HCT116 (cell line): ENCODE measurements at regions not wholly inside any gene's neighbourhood (a gene's known extent, or its start where the extent isn't known, plus 50 kb on each side); places are given as distances from the start of the nearest gene placed in this dataset.

Source experiments
- ATAC-seq: fragments of 200-7000 bp; cut with Tn5 transposase; 2 replicates; pipeline ENCODE4 v1.9.1; 2020; ENCODE audit warnings: mild to moderate bottlenecking, moderate library complexity
- BruUV-seq: library from RNA; stranded (reverse); fragments of 400-500 nt; replicated peaks from 2 replicates; lab custom pipeline; 2021; lab: Mats Ljungman, UMichigan
- CTCF ChIA-PET: fragments of 300-600 bp; sonication (Branson Sonifier 250); formaldehyde crosslinking; loops from one replicate; lab custom pipeline; 2021; ENCODE audit warnings: antibody characterized with exemption; lab: Charles Lee
- POLR2A ChIA-PET: fragments of 300-600, 350-600 bp; sonication (Branson Sonifier 250); formaldehyde crosslinking; loops from one replicate; lab custom pipeline; 2021; ENCODE audit warnings: antibody characterized with exemption; lab: Charles Lee
- RAD21 ChIA-PET, 2 experiments: fragments of 300-600 bp; sonication (Branson Sonifier 250); formaldehyde crosslinking; loops; one replicate each; lab custom pipeline; 2023; ENCODE audit warnings: low total read pairs in 2 of 2; ENCODE audit not compliant: uncharacterized antibody in 2 of 2, unreplicated experiment in 2 of 2, low non-redundant PET in 1 of 2; lab: Charles Lee
- DNase-seq: peaks from one replicate; pipeline ENCODE4 v3.0.0-alpha.2; 2010; ENCODE audit warnings: low read depth, low spot score
- H2AFZ ChIP-seq: fragments of 200-600 bp; shearing (Covaris generic), sonication (generic); 2 replicates; pipeline ENCODE4 v1.6.1; 2017; ENCODE audit warnings: low read depth, mixed run types, mixed read lengths, antibody characterized with exemption, low read length; ENCODE audit not compliant: poor library complexity, severe bottlenecking
- H3K27ac ChIP-seq: 2 replicates; pipeline ENCODE4 v1.5.1; 2012; ENCODE audit warnings: low read depth, low read length
- H3K27me3 ChIP-seq: fragments of 200-600 bp; sonication (generic); 2 replicates; pipeline ENCODE4 v1.6.1; 2016; ENCODE audit warnings: mixed run types, low read length, mixed read lengths; ENCODE audit not compliant: insufficient read depth
- H3K36me3 ChIP-seq, 2 experiments: fragments of 200-500 bp in 1 of 2; fragments of 200-600 bp in 1 of 2; sonication (Bioruptor generic) in 1 of 2; sonication (generic) in 1 of 2; 2 replicates each; pipeline versions ENCODE4 v1.5.1 to v1.6.1; 2014 to 2016; ENCODE audit warnings: low read length in 2 of 2, inconsistent platforms in 1 of 2, mixed read lengths in 1 of 2, mixed run types in 1 of 2; ENCODE audit not compliant: insufficient read depth in 2 of 2, control insufficient read depth in 1 of 2
- H3K4me1 ChIP-seq, 2 experiments: fragments of 200-600 bp in 1 of 2; sonication (generic) in 1 of 2; 2 replicates each; pipeline versions ENCODE4 v1.5.1 to v1.6.1; 2012 to 2017; ENCODE audit warnings: low read length in 2 of 2, inconsistent platforms in 1 of 2, mild to moderate bottlenecking in 1 of 2, mixed read lengths in 1 of 2, mixed run types in 1 of 2, moderate library complexity in 1 of 2; ENCODE audit not compliant: insufficient read depth in 2 of 2, control insufficient read depth in 1 of 2
- H3K4me2 ChIP-seq: fragments of 200-600 bp; sonication (generic); 2 replicates; pipeline ENCODE4 v1.6.1; 2017; ENCODE audit warnings: mixed run types, low read length, mixed read lengths
- H3K4me3 ChIP-seq, 2 experiments: fragments of 200-600 bp in 1 of 2; sonication (generic) in 1 of 2; replicated peaks in 1 of 2; 2 replicates each; pipeline ENCODE4 v1.5.1; 2011 to 2016; ENCODE audit warnings: low read length in 2 of 2, control low read depth in 1 of 2, low read depth in 1 of 2, mild to moderate bottlenecking in 1 of 2, mixed read lengths in 1 of 2, mixed run types in 1 of 2
- H3K79me2 ChIP-seq: fragments of 200-600 bp; sonication (generic); 2 replicates; pipeline ENCODE4 v1.6.1; 2017; ENCODE audit warnings: mild to moderate bottlenecking, mixed run types, low read length, moderate library complexity, mixed read lengths; ENCODE audit not compliant: insufficient read depth
- H3K9ac ChIP-seq: fragments of 200-600 bp; sonication (generic); 2 replicates; pipeline ENCODE4 v1.6.1; 2016; ENCODE audit warnings: low read length, mixed read lengths
- H3K9me2 ChIP-seq: fragments of 200-600 bp; sonication (generic), shearing (Covaris generic); 2 replicates; pipeline ENCODE4 v1.6.1; 2017; ENCODE audit warnings: mixed run types, mild to moderate bottlenecking, moderate library complexity; ENCODE audit not compliant: insufficient read depth
- H3K9me3 ChIP-seq, 2 experiments: fragments of 200-500 bp in 1 of 2; fragments of 200-600 bp in 1 of 2; sonication (Bioruptor generic) in 1 of 2; sonication (generic) in 1 of 2; 2 replicates each; pipeline ENCODE4 v1.6.1; 2014 to 2017; ENCODE audit warnings: low read length in 2 of 2, mixed read lengths in 2 of 2, inconsistent platforms in 1 of 2, low read depth in 1 of 2, mild to moderate bottlenecking in 1 of 2, mixed run types in 1 of 2, moderate library complexity in 1 of 2; ENCODE audit not compliant: control insufficient read depth in 1 of 2, insufficient read depth in 1 of 2
- H4K20me1 ChIP-seq: fragments of 200-600 bp; sonication (generic), shearing (Covaris generic); 2 replicates; pipeline ENCODE4 v1.6.1; 2017; ENCODE audit warnings: mixed run types, mild to moderate bottlenecking, moderate library complexity; ENCODE audit not compliant: insufficient read depth
- CEBPB ChIP-seq: IDR thresholded peaks from 2 replicates; pipeline ENCODE4 v1.6.1; 2012; ENCODE audit warnings: low read depth
- EGR1 ChIP-seq: IDR thresholded peaks from 2 replicates; pipeline ENCODE4 v1.6.1; 2012; ENCODE audit warnings: low read depth
- ELF1 ChIP-seq: IDR thresholded peaks from 2 replicates; pipeline ENCODE4 v1.6.1; 2012; ENCODE audit warnings: low read depth, borderline replicate concordance
- EZH2 ChIP-seq: fragments of 200-600 bp; sonication (generic); IDR thresholded peaks from 2 replicates; pipeline ENCODE4 v1.6.1; 2017; ENCODE audit warnings: antibody characterized with exemption, mixed run types
- FOSL1 ChIP-seq: IDR thresholded peaks from 2 replicates; pipeline ENCODE4 v1.6.1; 2012; ENCODE audit warnings: low read depth
- JUND ChIP-seq: IDR thresholded peaks from 2 replicates; pipeline ENCODE4 v1.6.1; 2012
- POLR2AphosphoS5 ChIP-seq: IDR thresholded peaks from 2 replicates; pipeline ENCODE4 v1.6.1; 2011; ENCODE audit warnings: mild to moderate bottlenecking, low read depth, low read length, moderate library complexity
- RAD21 ChIP-seq: IDR thresholded peaks from 2 replicates; pipeline ENCODE4 v1.6.1; 2012; ENCODE audit warnings: low read depth, mild to moderate bottlenecking
- SP1 ChIP-seq: IDR thresholded peaks from 2 replicates; pipeline ENCODE4 v1.6.1; 2012; ENCODE audit warnings: low read depth
- SRF ChIP-seq: IDR thresholded peaks from 2 replicates; pipeline ENCODE4 v1.6.1; 2012; ENCODE audit warnings: low read depth
- TCF7L2 ChIP-seq: IDR thresholded peaks from 2 replicates; pipeline ENCODE4 v1.7.0; 2011; ENCODE audit warnings: borderline replicate concordance, inconsistent platforms; ENCODE audit not compliant: insufficient read depth, insufficient read length; ENCODE audit errors: extremely low read depth
- ZFX ChIP-seq: fragments of 450-650 bp; IDR thresholded peaks from 2 replicates; pipeline ENCODE4 v1.6.1; 2017
- ZNF274 ChIP-seq: fragments of 200-500 bp; sonication (Bioruptor generic); IDR thresholded peaks from 2 replicates; pipeline ENCODE4 v1.6.1; 2014; ENCODE audit warnings: mild to moderate bottlenecking, low read depth, low read length, inconsistent platforms
- intact Hi-C: fragments of 100-400 bp; cut with micrococcal nuclease; formaldehyde crosslinking; loops from 2 replicates; pipeline ENCODE4 v1.10.0; 2022
- TF ChIP-seq, protein P1 (sequence below): IDR thresholded peaks from 2 replicates; pipeline ENCODE4 v1.6.1; 2012
- TF ChIP-seq, protein P2 (sequence below): IDR thresholded peaks from 2 replicates; pipeline ENCODE4 v1.6.1; 2012
- TF ChIP-seq, protein P3 (sequence below): IDR thresholded peaks from 2 replicates; pipeline ENCODE4 v1.6.1; 2012; ENCODE audit warnings: low read depth

DNA sequence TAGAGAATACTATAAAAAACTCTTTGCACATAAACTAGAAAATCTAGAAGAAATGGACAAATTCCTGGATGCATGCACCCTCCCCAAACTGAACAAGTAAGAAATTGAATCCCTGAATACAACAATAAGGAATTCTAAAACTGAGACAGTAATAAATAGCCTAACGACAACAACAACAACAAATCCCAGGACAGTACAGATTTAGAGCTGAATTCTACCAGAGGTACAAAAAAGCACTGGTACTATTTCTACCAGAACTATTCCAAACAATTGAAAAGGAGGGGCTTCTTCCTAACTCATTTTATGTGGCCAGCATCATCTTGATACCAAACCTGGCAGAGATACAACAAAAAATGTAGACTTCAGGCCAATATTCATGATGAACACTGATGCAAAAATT lies 394.4 kb upstream of the RORB start:
- intact Hi-C loops, result no loop called here
- RAD21 ChIA-PET, result no interaction called here
- Histone ChIP-seq H4K20me1 (no peaks in the 10 kb centered on the region), H3K4me1 (no peaks in the 10 kb centered on the region), H3K27ac (no peak overlapping the region), H3K4me2 (no peak overlapping the region), H3K9me2 (no peaks in the 10 kb centered on the region), H2AFZ (no peak overlapping the region), H3K36me3 (no peaks in the 10 kb centered on the region), H3K9me3 (no peaks in the 10 kb centered on the region), H3K9ac (no peak overlapping the region), H3K27me3 (no peaks in the 10 kb centered on the region), H3K4me3 (no peak overlapping the region), H3K79me2 (no peaks in the 10 kb centered on the region)
- no peak for DNase-seq
- TF ChIP-seq TCF7L2 (no peak), SP1 (no peak), CEBPB (no peak), FOSL1 (no peak), RAD21 (no peak), ZFX (no peak), ZNF274 (no peak), ELF1 (no peak), EGR1 (no peak)
- TF ChIP-seq, protein P1, sequence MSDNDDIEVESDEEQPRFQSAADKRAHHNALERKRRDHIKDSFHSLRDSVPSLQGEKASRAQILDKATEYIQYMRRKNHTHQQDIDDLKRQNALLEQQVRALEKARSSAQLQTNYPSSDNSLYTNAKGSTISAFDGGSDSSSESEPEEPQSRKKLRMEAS, result no peak
- TF ChIP-seq, protein P2, sequence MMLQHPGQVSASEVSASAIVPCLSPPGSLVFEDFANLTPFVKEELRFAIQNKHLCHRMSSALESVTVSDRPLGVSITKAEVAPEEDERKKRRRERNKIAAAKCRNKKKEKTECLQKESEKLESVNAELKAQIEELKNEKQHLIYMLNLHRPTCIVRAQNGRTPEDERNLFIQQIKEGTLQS, result no peak
- no TSS peak for BruUV-seq
- POLR2A ChIA-PET, result no interaction called here
- CTCF ChIA-PET, result no interaction called here
- no peak for ATAC-seq

DNA sequence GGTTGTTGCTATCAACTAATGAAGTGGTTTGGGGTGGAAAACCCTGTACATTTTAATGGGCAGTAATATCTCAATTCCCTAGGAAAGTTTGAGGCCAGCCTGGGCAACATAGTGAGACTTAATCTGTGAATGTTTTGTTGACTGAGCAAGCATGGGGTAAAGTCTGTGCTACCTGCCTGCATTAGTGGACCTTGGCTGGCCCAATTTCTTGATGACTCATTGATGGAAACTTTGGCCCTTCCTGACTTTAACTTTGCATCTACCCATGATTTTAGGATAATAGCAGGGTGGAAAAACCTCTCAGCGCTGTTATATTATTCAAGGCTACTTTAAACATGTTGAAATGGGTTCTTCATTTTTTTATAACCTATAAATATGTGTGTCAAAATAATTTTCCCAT lies 389.4 kb upstream of the RORB start:
- H3K4me2 ChIP-seq, result no peak overlapping the region
- H3K36me3 ChIP-seq, result no peaks in the 10 kb centered on the region
- ChIA-PET CTCF (no interaction called here), RAD21 (no interaction called here), POLR2A (no interaction called here)
- no peak overlapping the region for H2AFZ ChIP-seq
- BruUV-seq, result no TSS peak
- ATAC-seq (no peak), DNase-seq (no peak)
- H3K4me1 ChIP-seq, result no peaks in the 10 kb centered on the region
- H3K9me3 ChIP-seq, result peaks cover 5 to 6% of the 10 kb centered on the region in 2 experiments; a peak in 2 of 4 replicates
- H4K20me1 ChIP-seq, result no peaks in the 10 kb centered on the region
- intact Hi-C loops, result no loop called here
- no peaks in the 10 kb centered on the region for H3K79me2 ChIP-seq
- no peak overlapping the region for H3K4me3 ChIP-seq
- H3K9me2 ChIP-seq, result no peaks in the 10 kb centered on the region
- H3K27ac ChIP-seq, result no peak overlapping the region
- H3K9ac ChIP-seq, result no peak overlapping the region
- no peaks in the 10 kb centered on the region for H3K27me3 ChIP-seq
- TF ChIP-seq JUND, result no peak
- TF ChIP-seq ELF1, result no peak
- TF ChIP-seq, protein P1, result no peak
- TF ChIP-seq, protein P3, sequence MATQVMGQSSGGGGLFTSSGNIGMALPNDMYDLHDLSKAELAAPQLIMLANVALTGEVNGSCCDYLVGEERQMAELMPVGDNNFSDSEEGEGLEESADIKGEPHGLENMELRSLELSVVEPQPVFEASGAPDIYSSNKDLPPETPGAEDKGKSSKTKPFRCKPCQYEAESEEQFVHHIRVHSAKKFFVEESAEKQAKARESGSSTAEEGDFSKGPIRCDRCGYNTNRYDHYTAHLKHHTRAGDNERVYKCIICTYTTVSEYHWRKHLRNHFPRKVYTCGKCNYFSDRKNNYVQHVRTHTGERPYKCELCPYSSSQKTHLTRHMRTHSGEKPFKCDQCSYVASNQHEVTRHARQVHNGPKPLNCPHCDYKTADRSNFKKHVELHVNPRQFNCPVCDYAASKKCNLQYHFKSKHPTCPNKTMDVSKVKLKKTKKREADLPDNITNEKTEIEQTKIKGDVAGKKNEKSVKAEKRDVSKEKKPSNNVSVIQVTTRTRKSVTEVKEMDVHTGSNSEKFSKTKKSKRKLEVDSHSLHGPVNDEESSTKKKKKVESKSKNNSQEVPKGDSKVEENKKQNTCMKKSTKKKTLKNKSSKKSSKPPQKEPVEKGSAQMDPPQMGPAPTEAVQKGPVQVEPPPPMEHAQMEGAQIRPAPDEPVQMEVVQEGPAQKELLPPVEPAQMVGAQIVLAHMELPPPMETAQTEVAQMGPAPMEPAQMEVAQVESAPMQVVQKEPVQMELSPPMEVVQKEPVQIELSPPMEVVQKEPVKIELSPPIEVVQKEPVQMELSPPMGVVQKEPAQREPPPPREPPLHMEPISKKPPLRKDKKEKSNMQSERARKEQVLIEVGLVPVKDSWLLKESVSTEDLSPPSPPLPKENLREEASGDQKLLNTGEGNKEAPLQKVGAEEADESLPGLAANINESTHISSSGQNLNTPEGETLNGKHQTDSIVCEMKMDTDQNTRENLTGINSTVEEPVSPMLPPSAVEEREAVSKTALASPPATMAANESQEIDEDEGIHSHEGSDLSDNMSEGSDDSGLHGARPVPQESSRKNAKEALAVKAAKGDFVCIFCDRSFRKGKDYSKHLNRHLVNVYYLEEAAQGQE, result no peak
- no peak for TF ChIP-seq SRF
- TF ChIP-seq, protein P2, result no peak
- no peak for TF ChIP-seq EZH2
- TF ChIP-seq POLR2AphosphoS5, result no peak
- TF ChIP-seq EGR1, result no peak
